CD4-positive, alpha-beta T cell treated with Interleukin-2 at 100 ng/mL for 4 hours (primary cell): ENCODE measurements at regions not wholly inside any gene's neighbourhood (a gene's known extent, or its start where the extent isn't known, plus 50 kb on each side); places are given as distances from the start of the nearest gene placed in this dataset.

Source experiments
- DNase-seq: peaks from one replicate; pipeline ENCODE4 v3.0.0-alpha.2; 2020; ENCODE audit warnings: low spot score

GRCh38 chr13:111037927-111038326, 77.2 kb upstream of the ARHGEF7 start:
- no peak for DNase-seq

GRCh38 chr13:111036665-111037064, 78.4 kb upstream of the ARHGEF7 start:
- DNase-seq, result no peak

- no peak for DNase-seq
Measured at GRCh38 chr13:111035861-111036260, 79.2 kb upstream of the ARHGEF7 start.

GRCh38 chr13:111034811-111035210, 80.3 kb upstream of the ARHGEF7 start:
- no peak for DNase-seq

GRCh38 chr13:111033172-111034130, 81.7 kb upstream of the ARHGEF7 start:
- no peak for DNase-seq

GRCh38 chr13:111031531-111031961, 83.6 kb upstream of the ARHGEF7 start:
- DNase-seq, result no peak

- no peak for DNase-seq
Measured at GRCh38 chr13:111029957-111030609, 85.0 kb upstream of the ARHGEF7 start.

GRCh38 chr13:111027458-111028439, 87.4 kb upstream of the ARHGEF7 start:
- DNase-seq, result no peak

GRCh38 chr13:111025310-111025709, 89.8 kb upstream of the ARHGEF7 start:
- DNase-seq, result no peak

- DNase-seq, result no peak
Measured at GRCh38 chr13:111022886-111023285, 92.2 kb upstream of the ARHGEF7 start.

GRCh38 chr13:111022241-111022640, 92.9 kb upstream of the ARHGEF7 start:
- DNase-seq, result no peak

- DNase-seq, result no peak
Measured at GRCh38 chr13:111021270-111021669, 93.8 kb upstream of the ARHGEF7 start.

- DNase-seq, result no peak
Measured at GRCh38 chr13:111020546-111020945, 94.6 kb upstream of the ARHGEF7 start.

- no peak for DNase-seq
Measured at GRCh38 chr13:111020021-111020420, 95.1 kb upstream of the ARHGEF7 start.

GRCh38 chr13:111017755-111018459, 97.2 kb upstream of the ARHGEF7 start:
- no peak for DNase-seq

- no peak for DNase-seq
Measured at GRCh38 chr13:111013196-111013595, 98.3 kb upstream of the ANKRD10 start.

GRCh38 chr13:111011899-111012298, 97.0 kb upstream of the ANKRD10 start:
- no peak for DNase-seq

GRCh38 chr13:111008351-111008750, 93.5 kb upstream of the ANKRD10 start:
- DNase-seq, result no peak

- DNase-seq, result no peak
Measured at GRCh38 chr13:111007209-111007608, 92.3 kb upstream of the ANKRD10 start.

GRCh38 chr13:111006506-111007031, 91.7 kb upstream of the ANKRD10 start:
- DNase-seq, result no peak
